ENCODE measurements at regions not wholly inside any gene's neighbourhood (a gene's known extent, or its start where the extent isn't known, plus 50 kb on each side); places are given as distances from the start of the nearest gene placed in this dataset.
A peak's percentile ranks its signal among the peaks of the same experiment; 100 is the strongest.
"Not testable (repeated sequence)": the region's sequence is repeated elsewhere in the genome, so short reads cannot be mapped to it uniquely, and the experiment has no call there.

- not testable (repeated sequence) for H3K4me3 ChIP-seq; H3K27me3 Mint-ChIP-seq (ENCODE audit: insufficient read depth, low read depth); H3F3A ChIP-seq (ENCODE audit: low read depth); DNase-seq (ENCODE audit: low spot score); H3K4me1 ChIP-seq; H3K27ac ChIP-seq; H3K9ac ChIP-seq; H3K9me3 Mint-ChIP-seq; H2AFZ ChIP-seq (replicated peaks); H3K36me3 Mint-ChIP-seq; H3K36me3 ChIP-seq; H3K4me2 ChIP-seq; H3K4me3 Mint-ChIP-seq; H3K27ac Mint-ChIP-seq; H3K79me2 ChIP-seq (ENCODE audit: low read depth); H4K20me1 ChIP-seq (ENCODE audit: low read depth); H3K4me1 Mint-ChIP-seq; H3K9me3 ChIP-seq (ENCODE audit: low read depth)
- peaks cover 23% of the 10 kb centered on the region for H3K27me3 ChIP-seq
Measured at GRCh38 chr15:75792236-75792635, 51.0 kb upstream of the UBE2Q2 start.

- Histone ChIP-seq H3K9ac (no peak overlapping the region), H3K27ac (no peak overlapping the region), H3K4me3 (no peak overlapping the region), H2AFZ (replicated peaks) (no peak overlapping the region), H3K36me3 (no peaks in the 10 kb centered on the region), H3K79me2 (ENCODE audit: low read depth) (no peaks in the 10 kb centered on the region), H3K4me2 (no peak overlapping the region), H3F3A (ENCODE audit: low read depth) (no peaks in the 10 kb centered on the region), H3K4me1 (no peaks in the 10 kb centered on the region), H3K27me3 (peaks cover 32% of the 10 kb centered on the region), H4K20me1 (ENCODE audit: low read depth) (no peaks in the 10 kb centered on the region), H3K9me3 (ENCODE audit: low read depth) (no peaks in the 10 kb centered on the region)
- no peaks in the 10 kb centered on the region for H3K27me3 Mint-ChIP-seq (ENCODE audit: insufficient read depth, low read depth)
- H3K27ac Mint-ChIP-seq, result no peak overlapping the region
- no peaks in the 10 kb centered on the region for H3K36me3 Mint-ChIP-seq
- TF ChIP-seq EZH2phosphoT487 (IDR thresholded peaks at IDR 0.05), result no peak
- TF ChIP-seq CTCF (IDR thresholded peaks at IDR 0.05), result no peak
- TF ChIP-seq EZH2 (IDR thresholded peaks at IDR 0.05), result no peak
- no peak for DNase-seq (ENCODE audit: low spot score)
- H3K4me3 Mint-ChIP-seq, result peak overlapping the region; percentile 57
- H3K4me1 Mint-ChIP-seq, result no peaks in the 10 kb centered on the region
- peaks cover 2% of the 10 kb centered on the region for H3K9me3 Mint-ChIP-seq
Measured at GRCh38 chr15:75791337-75791713, 51.9 kb upstream of the UBE2Q2 start.

DNA sequence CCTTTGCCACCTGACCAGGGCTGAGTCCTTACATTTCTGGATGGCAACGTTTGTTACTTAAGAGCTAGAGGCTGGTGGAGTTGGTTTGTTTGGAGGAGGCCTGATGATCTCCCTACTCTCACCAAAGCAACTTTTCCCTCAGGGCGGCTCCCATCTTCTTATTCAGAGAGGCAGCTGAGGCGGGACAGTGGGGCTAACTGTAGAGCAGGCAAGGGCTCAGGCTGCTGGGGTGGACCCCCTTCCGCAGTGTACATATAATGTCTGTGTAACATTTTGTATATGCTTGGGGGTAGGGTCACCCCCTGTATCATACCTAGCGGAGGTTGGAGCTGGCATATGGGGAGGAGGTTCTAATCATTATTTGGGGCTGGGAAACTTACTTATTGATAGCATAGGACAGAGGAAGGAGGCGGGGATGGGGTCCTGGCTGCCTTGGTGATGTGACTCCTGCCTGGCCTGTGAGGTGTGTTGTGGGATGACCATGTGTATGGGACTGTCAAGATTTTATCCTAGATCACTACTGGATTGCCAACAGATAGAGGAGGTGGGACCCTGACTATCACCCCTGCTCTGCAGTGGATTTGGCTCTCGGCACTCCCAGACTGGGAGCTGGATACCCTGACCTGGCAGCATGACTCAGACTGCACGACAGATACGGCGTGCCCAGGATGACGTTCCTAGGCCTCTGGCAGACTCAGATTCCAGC lies 52.5 kb upstream of the UBE2Q2 start:
- Mint-ChIP-seq H3K36me3 (no peaks in the 10 kb centered on the region), H3K27me3 (ENCODE audit: insufficient read depth, low read depth) (peaks cover 3% of the 10 kb centered on the region)

More for the DNA sequence above, 52.5 kb upstream of the UBE2Q2 start:
- Histone ChIP-seq H3F3A (ENCODE audit: low read depth) (no peaks in the 10 kb centered on the region), H3K4me3 (no peak overlapping the region), H3K4me1 (no peaks in the 10 kb centered on the region), H3K36me3 (no peaks in the 10 kb centered on the region), H3K9ac (no peak overlapping the region), H2AFZ (replicated peaks) (no peak overlapping the region), H3K4me2 (no peak overlapping the region), H3K27ac (no peak overlapping the region), H3K79me2 (ENCODE audit: low read depth) (no peaks in the 10 kb centered on the region), H4K20me1 (ENCODE audit: low read depth) (no peaks in the 10 kb centered on the region), H3K27me3 (peaks cover 34% of the 10 kb centered on the region), H3K9me3 (ENCODE audit: low read depth) (no peaks in the 10 kb centered on the region)
- DNase-seq (ENCODE audit: low spot score), result no peak
- Mint-ChIP-seq H3K4me3 (no peak overlapping the region), H3K9me3 (peaks cover 2% of the 10 kb centered on the region), H3K27ac (no peak overlapping the region), H3K4me1 (peaks cover 4% of the 10 kb centered on the region)
- TF ChIP-seq EZH2 (IDR thresholded peaks at IDR 0.05) (no peak), EZH2phosphoT487 (IDR thresholded peaks at IDR 0.05) (no peak), CTCF (IDR thresholded peaks at IDR 0.05) (no peak)
